T-cell (primary cell): ENCODE measurements at regions not wholly inside any gene's neighbourhood (a gene's known extent, or its start where the extent isn't known, plus 50 kb on each side); places are given as distances from the start of the nearest gene placed in this dataset.
"Not testable (repeated sequence)": the region's sequence is repeated elsewhere in the genome, so short reads cannot be mapped to it uniquely, and the experiment has no call there.

Source experiments
- ATAC-seq, 4 experiments: fragments of 200-7000 bp in 3 of 4; fragments of 150-1000 bp in 1 of 4; cut with Tn5 transposase; replicated peaks in 1 of 4; 1 replicate in 3 of 4; 2 replicates in 1 of 4; pipeline ENCODE4 v1.10.0; 2021; ENCODE audit warnings: moderate library complexity in 3 of 4, mild to moderate bottlenecking in 2 of 4, moderate number of reproducible peaks in 1 of 4
- CTCF ChIA-PET, 2 donors: fragments of 300-600 bp; sonication (Branson Sonifier 250); formaldehyde crosslinking; loops; one replicate each; lab custom pipeline; 2022; ENCODE audit warnings: antibody characterized with exemption in 2 of 2; lab: Charles Lee
- POLR2A ChIA-PET, 2 donors: fragments of 300-600 bp; sonication (Branson Sonifier 250); formaldehyde crosslinking; loops; one replicate each; lab custom pipeline; 2022; ENCODE audit warnings: antibody characterized with exemption in 2 of 2; lab: Charles Lee
- DNase-seq, 35 experiments: peaks; one replicate each; pipeline versions ENCODE4 v3.0.0 to v3.0.0-alpha.2; 2013 to 2023
- H3K27ac ChIP-seq: one replicate; pipeline ENCODE4 v1.5.1; 2013; ENCODE audit warnings: low read length
- H3K27me3 ChIP-seq, 2 experiments: replicated peaks in 1 of 2; 1 replicate in 1 of 2; 2 replicates in 1 of 2; pipeline versions ENCODE4 v1.6.1 to v1.7.0; 2013; ENCODE audit warnings: low read length in 1 of 2, mixed read lengths in 1 of 2; ENCODE audit not compliant: control insufficient read depth in 2 of 2, insufficient read depth in 2 of 2; ENCODE audit errors: extremely low read depth in 1 of 2
- H3K36me3 ChIP-seq, 2 donors: 1 replicate in 1 of 2; 2 replicates in 1 of 2; pipeline versions ENCODE4 v1.6.1 to v1.7.0; 2013; ENCODE audit warnings: low read length in 1 of 2; ENCODE audit not compliant: control insufficient read depth in 2 of 2, insufficient read depth in 1 of 2; ENCODE audit errors: extremely low read depth in 1 of 2
- H3K4me1 ChIP-seq, 2 experiments: 1 replicate in 1 of 2; 2 replicates in 1 of 2; pipeline versions ENCODE4 v1.6.1 to v1.7.0; 2013; ENCODE audit warnings: low read length in 2 of 2, mixed read lengths in 1 of 2; ENCODE audit not compliant: insufficient read depth in 2 of 2, control insufficient read depth in 1 of 2; ENCODE audit errors: extremely low read depth in 1 of 2
- H3K4me3 ChIP-seq, 2 donors: 1 replicate in 1 of 2; 2 replicates in 1 of 2; pipeline versions ENCODE4 v1.5.1 to v1.7.0; 2013; ENCODE audit warnings: mild to moderate bottlenecking in 2 of 2, low read length in 1 of 2, moderate library complexity in 1 of 2; ENCODE audit not compliant: control insufficient read depth in 1 of 2; ENCODE audit errors: extremely low read depth in 1 of 2
- H3K9me3 ChIP-seq: 2 replicates; pipeline ENCODE4 v1.7.0; 2013
- H3K27ac Mint-ChIP-seq, 2 donors: one replicate each; pipeline ENCODE4 v1.8.0; 2020 to 2021; ENCODE audit warnings: mild to moderate bottlenecking in 2 of 2, mixed read lengths in 2 of 2
- H3K27me3 Mint-ChIP-seq, 2 donors: one replicate each; pipeline ENCODE4 v1.8.0; 2021 to 2022; ENCODE audit warnings: mixed read lengths in 2 of 2
- H3K36me3 Mint-ChIP-seq: one replicate; pipeline ENCODE4 v1.8.0; 2021; ENCODE audit warnings: mixed read lengths
- H3K4me1 Mint-ChIP-seq, 3 donors: one replicate each; pipeline ENCODE4 v1.8.0; 2020 to 2022; ENCODE audit warnings: mixed read lengths in 3 of 3, mild to moderate bottlenecking in 1 of 3
- H3K4me3 Mint-ChIP-seq, 3 donors: one replicate each; pipeline ENCODE4 v1.8.0; 2020 to 2022; ENCODE audit warnings: mild to moderate bottlenecking in 3 of 3, mixed read lengths in 3 of 3, moderate library complexity in 3 of 3
- H3K9me3 Mint-ChIP-seq, 3 donors: one replicate each; pipeline ENCODE4 v1.8.0; 2020 to 2022; ENCODE audit warnings: mixed read lengths in 3 of 3
- whole genome bisulfite sequencing: methylation state at CpG from one replicate; pipeline ENCODE4 v1.1.5; 2013; ENCODE audit warnings: missing lambda C conversion rate; ENCODE audit not compliant: insufficient coverage; 5-methylcytosine and 5-hydroxymethylcytosine counted together

DNA sequence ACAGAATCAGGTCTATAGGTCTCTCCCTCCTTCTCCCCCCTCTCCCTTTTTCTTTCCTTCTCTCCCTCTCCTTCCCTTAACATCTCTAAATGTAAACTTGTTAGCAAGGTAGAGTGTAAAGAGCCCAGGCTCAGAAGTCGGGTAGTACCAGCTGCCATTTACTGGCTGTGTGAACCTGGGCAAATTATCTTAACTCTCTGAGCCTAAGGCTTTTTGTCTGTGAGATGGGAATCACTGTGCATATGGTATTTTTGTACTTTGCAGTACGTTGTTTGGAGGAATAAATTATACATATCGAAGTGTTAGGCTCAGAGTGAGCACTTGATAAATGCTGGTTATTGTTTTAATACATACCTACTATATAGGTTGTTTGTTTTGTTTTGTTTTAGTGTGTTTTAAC, 154.0 kb downstream of the RBMX2 start:
- no peaks in the 10 kb centered on the region for H3K27me3 ChIP-seq
- no peaks in the 10 kb centered on the region for H3K4me1 Mint-ChIP-seq
- H3K27me3 Mint-ChIP-seq = peaks cover 5 to 31% of the 10 kb centered on the region in 2 donors
- H3K9me3 Mint-ChIP-seq = no peaks in the 10 kb centered on the region
- no peaks in the 10 kb centered on the region for H3K9me3 ChIP-seq
- no peak for DNase-seq
- no peak for ATAC-seq
- ChIA-PET CTCF (no interaction called here), POLR2A (no interaction called here)
- no peaks in the 10 kb centered on the region for H3K36me3 Mint-ChIP-seq
- WGBS = no CpG with 5 or more reads among the region's 3 CpGs
- H3K4me3 ChIP-seq = no peak overlapping the region
- H3K4me3 Mint-ChIP-seq = no peak overlapping the region
- H3K4me1 ChIP-seq = no peaks in the 10 kb centered on the region
- no peak overlapping the region for H3K27ac Mint-ChIP-seq
- no peaks in the 10 kb centered on the region for H3K36me3 ChIP-seq
- no peak overlapping the region for H3K27ac ChIP-seq

DNA sequence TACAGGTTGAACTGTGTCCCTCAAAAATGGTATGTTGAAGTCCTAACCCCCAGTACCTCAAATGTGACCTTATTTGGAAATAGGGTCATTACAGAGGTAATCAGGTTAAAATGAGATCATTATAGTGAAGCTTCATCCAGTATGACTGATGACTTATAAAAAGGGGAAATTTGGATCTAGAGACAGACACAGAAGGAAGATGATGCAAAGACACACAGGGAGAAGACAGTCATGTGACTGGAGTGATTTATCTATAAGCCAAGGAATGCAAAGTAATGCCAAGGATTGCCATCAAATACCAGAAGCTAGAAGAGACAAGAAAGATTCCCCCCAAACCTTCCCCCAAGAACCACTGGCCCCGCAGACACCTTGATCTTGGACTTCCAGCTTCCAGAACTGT, 155.2 kb downstream of the RBMX2 start:
- Histone ChIP-seq H3K27ac (no peak overlapping the region), H3K4me3 (no peak overlapping the region), H3K27me3 (no peaks in the 10 kb centered on the region), H3K4me1 (no peaks in the 10 kb centered on the region), H3K36me3 (no peaks in the 10 kb centered on the region), H3K9me3 (no peaks in the 10 kb centered on the region)
- DNase-seq (no peak), ATAC-seq (no peak)
- WGBS = no CpG with 5 or more reads among the region's 1 CpG
- Mint-ChIP-seq H3K4me3 (no peak overlapping the region), H3K4me1 (no peaks in the 10 kb centered on the region), H3K27ac (no peak overlapping the region), H3K9me3 (no peaks in the 10 kb centered on the region), H3K27me3 (peaks cover 5 to 29% of the 10 kb centered on the region in 2 donors), H3K36me3 (no peaks in the 10 kb centered on the region)
- CTCF ChIA-PET = no interaction called here
- POLR2A ChIA-PET = no interaction called here

DNA sequence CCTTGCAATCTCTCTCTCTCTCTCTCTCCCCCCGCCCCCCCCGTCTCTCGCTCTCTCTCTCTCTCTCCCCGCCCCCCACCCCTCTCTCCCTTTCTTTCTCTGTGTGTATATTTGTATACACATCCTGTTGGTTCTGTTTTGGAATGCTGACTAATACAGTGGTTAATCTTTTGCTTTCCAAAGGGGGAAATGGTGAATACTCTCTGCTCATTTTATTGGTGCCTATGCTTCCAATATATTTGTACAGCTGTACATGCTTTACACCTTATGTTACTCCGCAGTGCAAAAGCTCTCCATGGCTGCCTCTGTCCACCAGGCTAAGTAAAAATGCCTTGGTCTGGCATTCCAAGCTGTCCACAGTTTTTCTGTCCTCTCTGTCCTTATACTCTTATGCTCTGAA, 158.8 kb downstream of the RBMX2 start:
- H3K27me3 Mint-ChIP-seq = peaks cover 2 to 36% of the 10 kb centered on the region in 2 donors
- WGBS = 83% methylated on average over 1 of the region's 5 CpGs
- H3K27ac ChIP-seq = no peak overlapping the region
- POLR2A ChIA-PET = no interaction called here
- no peak overlapping the region for H3K27ac Mint-ChIP-seq
- no peak overlapping the region for H3K4me3 ChIP-seq
- no peak for DNase-seq
- H3K4me3 Mint-ChIP-seq = no peak overlapping the region
- H3K9me3 Mint-ChIP-seq = no peaks in the 10 kb centered on the region
- H3K36me3 ChIP-seq = no peaks in the 10 kb centered on the region
- no peaks in the 10 kb centered on the region for H3K36me3 Mint-ChIP-seq
- no peaks in the 10 kb centered on the region for H3K27me3 ChIP-seq
- CTCF ChIA-PET = no interaction called here
- no peak for ATAC-seq
- H3K4me1 ChIP-seq = no peaks in the 10 kb centered on the region
- H3K9me3 ChIP-seq = no peaks in the 10 kb centered on the region
- H3K4me1 Mint-ChIP-seq = no peaks in the 10 kb centered on the region

DNA sequence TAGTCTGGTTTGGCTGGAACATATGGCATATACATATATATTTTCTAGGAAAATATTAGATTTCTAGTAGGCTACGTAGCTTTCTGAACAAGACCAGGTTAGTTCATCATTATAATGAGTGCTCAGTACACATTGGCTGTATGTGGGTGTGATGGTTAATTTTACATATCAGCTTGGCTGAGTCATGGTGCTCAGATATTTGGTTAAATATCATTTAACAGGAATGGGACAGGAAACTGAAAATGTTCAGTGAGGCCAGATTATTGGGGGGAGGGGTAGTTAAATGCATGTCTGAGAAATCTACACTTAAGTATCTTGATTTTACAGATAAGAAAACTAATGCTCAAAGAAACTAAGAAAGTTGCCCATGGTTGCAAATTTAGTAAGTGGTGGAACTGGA, 160.1 kb downstream of the RBMX2 start:
- no peaks in the 10 kb centered on the region for H3K9me3 ChIP-seq
- no peak overlapping the region for H3K27ac ChIP-seq
- no peaks in the 10 kb centered on the region for H3K4me1 Mint-ChIP-seq
- H3K9me3 Mint-ChIP-seq = no peaks in the 10 kb centered on the region
- DNase-seq (no peak), ATAC-seq (no peak)
- no peaks in the 10 kb centered on the region for H3K36me3 Mint-ChIP-seq
- no CpG with 5 or more reads among the region's 1 CpG for WGBS
- no peak overlapping the region for H3K27ac Mint-ChIP-seq
- H3K36me3 ChIP-seq = no peaks in the 10 kb centered on the region
- peaks cover 0 to 30% of the 10 kb centered on the region in 2 donors for H3K27me3 Mint-ChIP-seq
- POLR2A ChIA-PET = no interaction called here
- no peaks in the 10 kb centered on the region for H3K4me1 ChIP-seq
- no peaks in the 10 kb centered on the region for H3K27me3 ChIP-seq
- H3K4me3 ChIP-seq = no peak overlapping the region
- CTCF ChIA-PET = no interaction called here
- H3K4me3 Mint-ChIP-seq = no peak overlapping the region

DNA sequence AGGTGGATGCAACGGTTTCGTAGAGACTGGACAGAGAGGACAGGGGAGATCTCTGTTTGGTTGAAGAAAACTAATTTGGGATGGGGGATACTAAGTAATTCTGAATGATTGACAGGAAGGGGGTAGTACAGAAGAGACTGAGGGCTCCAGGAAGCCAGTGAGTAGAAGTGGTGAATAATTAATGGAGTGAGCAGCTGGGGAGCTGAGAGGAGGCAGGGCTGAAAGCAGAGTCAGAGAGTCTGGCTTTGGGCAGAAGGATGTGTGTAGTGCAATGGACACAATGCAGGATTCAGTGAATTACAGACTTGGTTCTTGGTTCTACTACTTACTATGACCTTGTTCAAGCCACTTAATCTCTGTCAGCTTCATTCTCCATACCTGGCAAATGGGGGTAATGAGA, 161.7 kb downstream of the RBMX2 start:
- CTCF ChIA-PET = interaction anchor here in 1 of 2 donors (0.6 kb wide), 1 partner anchor 14 kb away, joined by 3 read pairs; no protein-coding TSS in a partner anchor
- WGBS = 90% methylated on average over 2 of the region's 2 CpGs
- no peak for DNase-seq

DNA sequence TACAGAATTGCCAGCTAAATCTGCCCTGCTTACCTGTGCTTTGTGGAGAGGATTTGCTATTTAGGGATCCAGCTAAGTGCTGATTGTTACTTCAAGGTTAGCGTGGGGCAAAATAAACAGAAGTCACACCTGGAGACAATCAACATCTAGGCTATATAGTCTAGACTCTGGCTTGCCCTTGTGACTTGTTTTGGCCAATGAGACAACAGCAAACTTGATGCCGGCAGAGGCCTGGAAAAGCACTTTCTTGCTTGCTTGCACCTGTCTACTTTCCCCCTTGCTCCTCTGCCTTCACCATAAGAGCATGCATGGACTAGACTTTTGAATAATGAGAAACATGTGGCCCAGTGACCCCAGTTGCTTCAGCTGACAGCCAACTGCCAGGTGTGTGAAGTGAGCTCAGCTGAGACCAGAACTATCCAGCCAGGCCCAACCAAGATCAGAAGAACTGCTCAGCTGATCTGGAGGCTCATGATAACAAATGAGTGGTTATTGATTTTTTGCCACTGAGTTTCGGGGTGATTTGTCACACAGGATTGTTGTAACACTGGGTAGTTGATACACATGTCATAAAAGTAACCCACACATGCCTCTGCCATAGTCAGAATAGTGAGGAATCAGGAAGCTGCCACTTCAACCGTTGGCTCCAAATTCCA, 164.4 kb downstream of the RBMX2 start:
- ChIA-PET CTCF (interaction anchor here in 1 of 2 donors (0.5 to 0.6 kb wide), 2 partner anchors 9 to 445 kb away, joined by 3 read pairs; no protein-coding TSS in a partner anchor), POLR2A (no interaction called here)
- no peaks in the 10 kb centered on the region for H3K36me3 Mint-ChIP-seq
- H3K9me3 Mint-ChIP-seq = no peaks in the 10 kb centered on the region
- peaks cover 0 to 24% of the 10 kb centered on the region in 2 donors for H3K27me3 Mint-ChIP-seq
- Histone ChIP-seq H3K4me3 (no peak overlapping the region), H3K9me3 (no peaks in the 10 kb centered on the region), H3K27me3 (no peaks in the 10 kb centered on the region), H3K36me3 (no peaks in the 10 kb centered on the region), H3K27ac (no peak overlapping the region), H3K4me1 (no peaks in the 10 kb centered on the region)
- DNase-seq (no peak), ATAC-seq (no peak)
- no peaks in the 10 kb centered on the region for H3K4me1 Mint-ChIP-seq
- 100% methylated on average over 1 of the region's 4 CpGs for WGBS
- H3K27ac Mint-ChIP-seq = no peak overlapping the region
- H3K4me3 Mint-ChIP-seq = no peak overlapping the region

More for the DNA sequence above, 161.7 kb downstream of the RBMX2 start:
- no peaks in the 10 kb centered on the region for H3K36me3 ChIP-seq
- H3K9me3 ChIP-seq = no peaks in the 10 kb centered on the region
- Mint-ChIP-seq H3K36me3 (no peaks in the 10 kb centered on the region), H3K27ac (no peak overlapping the region), H3K4me3 (no peak overlapping the region), H3K9me3 (no peaks in the 10 kb centered on the region), H3K4me1 (no peaks in the 10 kb centered on the region), H3K27me3 (peaks cover 0 to 29% of the 10 kb centered on the region in 2 donors)
- no peak for ATAC-seq
- H3K27ac ChIP-seq = no peak overlapping the region
- H3K4me3 ChIP-seq = no peak overlapping the region
- POLR2A ChIA-PET = no interaction called here
- H3K27me3 ChIP-seq = no peaks in the 10 kb centered on the region
- H3K4me1 ChIP-seq = no peaks in the 10 kb centered on the region

DNA sequence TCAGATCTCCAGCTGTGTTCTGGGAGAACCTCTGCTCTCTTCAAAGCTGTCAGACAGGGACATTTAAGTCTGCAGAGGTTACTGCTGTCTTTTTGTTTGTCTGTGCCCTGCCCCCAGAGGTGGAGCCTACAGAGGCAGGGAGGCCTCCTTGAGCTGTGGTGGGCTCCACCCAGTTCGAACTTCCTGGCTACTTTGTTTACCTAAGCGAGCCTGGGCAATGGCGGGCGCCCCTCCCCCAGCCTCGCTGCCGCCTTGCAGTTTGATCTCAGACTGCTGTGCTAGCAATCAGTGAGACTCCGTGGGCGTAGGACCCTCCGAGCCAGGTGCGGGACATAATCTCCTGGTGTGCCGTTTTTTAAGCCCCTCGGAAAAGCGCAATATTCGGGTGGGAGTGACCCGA, 171.2 kb downstream of the RBMX2 start:
- H3K27ac Mint-ChIP-seq, H3K4me3 ChIP-seq, H3K36me3 Mint-ChIP-seq, H3K4me1 Mint-ChIP-seq, H3K27me3 ChIP-seq, POLR2A ChIA-PET, ATAC-seq, H3K4me3 Mint-ChIP-seq, H3K9me3 ChIP-seq, DNase-seq, H3K4me1 ChIP-seq, H3K36me3 ChIP-seq, H3K9me3 Mint-ChIP-seq, CTCF ChIA-PET, H3K27ac ChIP-seq: not testable (repeated sequence)
- H3K27me3 Mint-ChIP-seq = peaks cover 7 to 26% of the 10 kb centered on the region in 2 donors
- no CpG with 5 or more reads among the region's 15 CpGs for WGBS
